Activated naive CD8-positive, alpha-beta T cell (primary cell): ENCODE measurements at regions not wholly inside any gene's neighbourhood (a gene's known extent, or its start where the extent isn't known, plus 50 kb on each side); places are given as distances from the start of the nearest gene placed in this dataset.

ENCODE experiments used
- H3K27ac Mint-ChIP-seq: one replicate; pipeline ENCODE4 v1.8.0; 2021; ENCODE audit warnings: mixed read lengths
- H3K27me3 Mint-ChIP-seq: one replicate; pipeline ENCODE4 v1.8.0; 2021; ENCODE audit warnings: mixed read lengths
- H3K36me3 Mint-ChIP-seq: one replicate; pipeline ENCODE4 v1.8.0; 2021; ENCODE audit warnings: mixed read lengths
- H3K4me1 Mint-ChIP-seq: one replicate; pipeline ENCODE4 v1.8.0; 2021; ENCODE audit warnings: low read depth, mixed read lengths
- H3K4me3 Mint-ChIP-seq: one replicate; pipeline ENCODE4 v1.8.0; 2021; ENCODE audit warnings: mild to moderate bottlenecking, mixed read lengths
- H3K9me3 Mint-ChIP-seq: one replicate; pipeline ENCODE4 v1.8.0; 2021; ENCODE audit warnings: low read depth, mixed read lengths

DNA sequence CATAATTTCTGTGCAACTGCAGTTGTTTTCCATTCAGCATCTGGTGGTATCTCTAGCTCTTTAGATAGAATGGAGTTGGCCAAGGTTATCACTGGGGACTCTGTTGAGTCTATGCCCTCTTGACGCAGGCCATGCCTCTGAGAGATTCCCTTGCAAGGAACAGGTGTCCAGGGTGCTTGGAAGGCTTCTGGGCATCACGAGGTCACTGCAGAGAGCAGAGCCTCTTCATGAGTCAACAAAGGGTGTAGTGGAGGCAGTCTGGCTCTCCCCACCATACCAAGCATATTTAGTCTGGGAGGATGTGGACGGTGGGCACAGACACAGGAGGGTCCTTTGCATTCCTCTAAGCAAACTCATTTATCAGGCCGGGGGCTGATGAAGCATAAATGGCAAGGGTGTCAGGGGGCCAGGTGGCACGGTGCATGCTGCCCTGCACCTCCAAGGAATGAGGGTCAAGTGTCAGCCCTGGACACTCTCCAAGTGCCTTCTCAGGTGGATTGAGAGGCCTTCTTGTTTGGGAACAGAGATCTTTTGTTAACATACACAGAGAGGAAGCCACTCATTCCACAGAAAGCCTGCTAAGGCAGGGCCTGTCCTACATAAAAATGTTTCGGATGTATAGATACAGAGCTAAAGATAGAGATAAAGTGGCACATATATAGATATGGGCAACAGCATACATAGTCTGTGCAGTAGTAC, 328.6 kb downstream of the INHBA start:
- no peaks in the 10 kb centered on the region for H3K36me3 Mint-ChIP-seq
- H3K4me3 Mint-ChIP-seq = no peak overlapping the region
- no peak overlapping the region for H3K27ac Mint-ChIP-seq
- H3K4me1 Mint-ChIP-seq = no peaks in the 10 kb centered on the region
- no peaks in the 10 kb centered on the region for H3K27me3 Mint-ChIP-seq
- H3K9me3 Mint-ChIP-seq = no peaks in the 10 kb centered on the region

DNA sequence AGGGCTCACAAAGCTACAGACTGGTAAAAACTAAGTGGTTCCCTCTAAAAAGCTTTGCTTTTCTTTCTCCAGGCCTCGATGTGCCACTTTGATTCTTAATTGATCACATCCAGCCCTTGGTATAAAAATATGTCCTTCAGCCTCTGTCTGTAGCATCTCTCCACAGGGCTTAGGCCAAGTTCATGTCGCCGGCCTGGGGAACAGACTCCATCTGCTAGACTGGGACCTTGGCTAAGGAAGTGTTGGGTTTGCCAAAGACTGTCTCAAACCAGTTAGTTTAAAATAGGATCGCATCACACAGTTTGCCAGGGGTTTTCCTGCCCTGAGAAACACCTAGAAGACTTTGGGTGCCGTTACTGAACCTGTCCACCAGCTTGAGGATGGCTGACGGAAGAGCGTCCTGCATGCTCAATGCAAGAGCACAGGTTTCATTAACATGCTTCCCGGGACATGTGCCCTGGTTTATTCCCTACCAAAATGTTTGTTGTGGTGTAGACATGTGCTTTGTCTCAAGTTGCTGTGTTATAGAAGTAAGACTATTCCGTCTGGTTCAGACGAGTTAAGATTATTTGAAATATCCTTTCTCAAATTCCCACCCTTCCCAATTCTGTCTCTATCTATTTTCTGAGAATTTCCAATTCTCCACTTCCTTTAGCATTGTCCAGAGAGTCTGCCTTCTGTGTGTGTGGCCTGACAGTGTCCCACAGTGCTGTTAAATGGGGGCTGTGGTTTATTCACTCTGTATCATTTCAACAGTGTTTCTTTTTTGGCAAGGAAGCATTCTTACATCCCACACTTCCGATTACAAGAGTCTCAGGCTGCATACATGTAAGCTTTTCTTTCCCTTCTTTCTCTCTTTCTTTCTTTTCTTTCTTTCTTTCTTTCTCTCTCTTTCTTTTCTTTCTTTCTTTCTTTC, 334.7 kb downstream of the INHBA start:
- no peak overlapping the region for H3K27ac Mint-ChIP-seq
- no peak overlapping the region for H3K4me3 Mint-ChIP-seq
- H3K9me3 Mint-ChIP-seq = no peaks in the 10 kb centered on the region
- H3K36me3 Mint-ChIP-seq = no peaks in the 10 kb centered on the region
- H3K27me3 Mint-ChIP-seq = no peaks in the 10 kb centered on the region
- no peaks in the 10 kb centered on the region for H3K4me1 Mint-ChIP-seq

DNA sequence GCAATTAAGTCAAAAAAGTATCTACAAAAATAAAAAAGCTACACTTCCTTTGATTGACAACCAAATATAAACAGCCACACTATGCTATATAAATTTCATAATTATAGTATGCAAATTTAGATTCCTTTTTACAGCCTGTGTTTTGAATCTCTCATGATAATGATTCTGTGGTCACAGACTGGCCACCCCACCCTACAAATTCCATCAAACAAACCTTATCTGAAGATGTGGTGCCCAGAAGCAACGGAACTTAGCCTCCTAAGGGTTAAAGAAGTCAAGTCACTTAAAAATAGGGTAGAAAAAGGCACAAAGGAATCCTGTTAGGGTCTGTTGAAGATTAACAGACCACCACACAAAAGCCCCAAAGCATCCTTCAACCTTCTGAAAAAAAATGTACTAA, 351.8 kb downstream of the INHBA start:
- Mint-ChIP-seq H3K27ac (no peak overlapping the region), H3K9me3 (peaks cover 9% of the 10 kb centered on the region), H3K27me3 (no peaks in the 10 kb centered on the region), H3K4me3 (no peak overlapping the region), H3K4me1 (no peaks in the 10 kb centered on the region), H3K36me3 (no peaks in the 10 kb centered on the region)

DNA sequence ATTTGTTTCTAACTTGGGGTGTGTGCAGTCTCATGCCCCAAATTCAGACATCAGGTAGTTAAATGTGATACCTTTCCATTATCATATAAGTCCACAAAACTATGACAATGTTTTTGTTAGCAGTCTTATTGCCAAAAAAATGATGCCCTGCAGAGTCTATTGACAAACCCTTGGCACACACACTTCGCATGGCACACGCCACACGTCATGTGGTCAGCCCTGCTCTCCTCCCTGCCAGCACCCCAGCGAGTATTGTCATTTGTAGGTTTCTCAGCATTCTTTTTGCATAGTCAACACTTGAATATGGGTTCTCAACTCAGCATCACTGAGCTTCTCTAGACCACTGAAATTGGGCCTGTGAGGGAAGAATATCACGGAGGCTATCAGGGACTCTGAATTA, 356.0 kb downstream of the INHBA start:
- no peak overlapping the region for H3K27ac Mint-ChIP-seq
- H3K9me3 Mint-ChIP-seq = peaks cover 16% of the 10 kb centered on the region
- H3K36me3 Mint-ChIP-seq = no peaks in the 10 kb centered on the region
- no peak overlapping the region for H3K4me3 Mint-ChIP-seq
- H3K4me1 Mint-ChIP-seq = no peaks in the 10 kb centered on the region
- no peaks in the 10 kb centered on the region for H3K27me3 Mint-ChIP-seq

DNA sequence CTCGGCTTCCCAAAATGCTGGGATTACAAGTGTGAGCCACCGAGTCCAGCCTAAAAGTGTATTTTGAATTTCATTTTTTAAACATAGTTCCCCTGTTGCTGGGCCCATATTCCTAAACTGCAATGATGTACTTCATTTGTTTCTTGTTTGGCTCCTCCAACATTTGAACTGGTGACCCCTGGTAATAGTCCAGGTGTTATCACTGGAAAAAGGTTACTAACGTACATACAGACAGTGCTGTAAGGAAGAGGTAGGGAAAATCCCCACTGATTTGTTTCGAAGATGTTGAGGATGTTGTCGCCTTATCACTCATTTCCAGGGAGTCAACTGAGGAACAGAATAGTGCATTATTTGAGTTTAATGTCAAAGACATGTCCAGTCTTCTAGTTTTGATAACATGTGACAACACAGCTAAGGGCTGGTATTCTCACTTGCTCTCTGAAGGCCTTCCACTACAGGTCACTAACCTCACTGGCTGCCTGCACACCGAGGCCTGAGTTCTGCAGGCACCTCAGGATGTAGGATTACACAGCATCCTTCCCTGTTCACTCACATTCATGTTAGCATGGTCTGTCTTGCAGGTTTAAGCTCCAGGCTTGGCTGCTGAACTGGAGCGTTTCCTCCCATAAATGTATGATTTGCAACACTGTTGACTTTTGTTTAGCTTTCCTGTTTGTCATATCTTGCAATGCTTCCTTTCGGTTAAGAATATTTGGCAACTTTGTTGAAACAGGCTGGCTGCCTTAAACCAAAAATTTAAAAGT, 362.8 kb downstream of the INHBA start:
- H3K9me3 Mint-ChIP-seq = peaks cover 15% of the 10 kb centered on the region
- H3K27me3 Mint-ChIP-seq = no peaks in the 10 kb centered on the region
- H3K4me1 Mint-ChIP-seq = no peaks in the 10 kb centered on the region
- H3K27ac Mint-ChIP-seq = no peak overlapping the region
- no peak overlapping the region for H3K4me3 Mint-ChIP-seq
- H3K36me3 Mint-ChIP-seq = no peaks in the 10 kb centered on the region

DNA sequence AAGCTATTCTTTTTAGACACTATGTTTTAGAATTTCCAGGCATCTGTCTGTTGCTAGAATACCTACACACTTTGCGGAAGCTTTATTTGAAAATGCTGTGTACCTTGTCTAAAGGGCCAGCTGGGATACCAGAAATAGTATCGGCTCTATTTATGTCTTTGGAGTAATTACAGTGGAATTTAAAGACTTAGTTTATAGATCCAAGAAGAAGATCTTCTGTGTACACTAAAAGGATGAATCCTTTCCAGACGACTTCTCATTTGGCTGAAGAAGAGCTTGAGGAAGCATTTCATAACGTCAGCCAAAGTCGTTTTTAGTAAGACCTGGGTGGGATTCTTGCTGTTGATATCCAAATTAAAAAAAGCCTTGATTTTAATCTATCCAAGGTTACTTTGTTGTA, 365.9 kb downstream of the INHBA start:
- H3K27me3 Mint-ChIP-seq = no peaks in the 10 kb centered on the region
- H3K27ac Mint-ChIP-seq = no peak overlapping the region
- H3K9me3 Mint-ChIP-seq = peaks cover 3% of the 10 kb centered on the region
- no peaks in the 10 kb centered on the region for H3K36me3 Mint-ChIP-seq
- H3K4me3 Mint-ChIP-seq = no peak overlapping the region
- H3K4me1 Mint-ChIP-seq = no peaks in the 10 kb centered on the region

DNA sequence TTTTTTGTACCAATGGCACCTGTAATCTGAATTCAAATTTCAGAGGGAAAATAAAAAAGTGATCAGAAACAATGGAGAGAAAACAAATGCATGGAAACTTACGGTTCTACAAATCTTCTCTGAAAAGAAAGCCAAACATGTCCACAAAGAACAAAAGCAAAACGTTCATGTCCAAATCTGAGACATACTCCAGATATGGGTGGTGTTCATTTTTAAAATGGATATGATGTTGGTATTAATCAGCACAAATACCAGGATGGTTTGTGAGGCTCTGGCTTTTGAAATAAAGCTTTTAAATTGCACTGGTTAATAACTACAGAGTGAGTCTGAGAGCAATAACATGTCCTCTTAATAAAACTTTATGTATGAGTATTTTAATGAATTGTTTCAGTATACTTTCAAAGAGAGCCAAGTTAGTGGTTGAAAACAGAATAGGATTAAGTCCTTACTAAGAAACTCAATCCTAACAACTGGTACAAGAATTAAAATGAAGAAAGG, 366.4 kb downstream of the INHBA start:
- Mint-ChIP-seq H3K36me3 (no peaks in the 10 kb centered on the region), H3K27me3 (no peaks in the 10 kb centered on the region), H3K4me1 (no peaks in the 10 kb centered on the region), H3K4me3 (no peak overlapping the region), H3K9me3 (peaks cover under 1% of the 10 kb centered on the region), H3K27ac (no peak overlapping the region)

DNA sequence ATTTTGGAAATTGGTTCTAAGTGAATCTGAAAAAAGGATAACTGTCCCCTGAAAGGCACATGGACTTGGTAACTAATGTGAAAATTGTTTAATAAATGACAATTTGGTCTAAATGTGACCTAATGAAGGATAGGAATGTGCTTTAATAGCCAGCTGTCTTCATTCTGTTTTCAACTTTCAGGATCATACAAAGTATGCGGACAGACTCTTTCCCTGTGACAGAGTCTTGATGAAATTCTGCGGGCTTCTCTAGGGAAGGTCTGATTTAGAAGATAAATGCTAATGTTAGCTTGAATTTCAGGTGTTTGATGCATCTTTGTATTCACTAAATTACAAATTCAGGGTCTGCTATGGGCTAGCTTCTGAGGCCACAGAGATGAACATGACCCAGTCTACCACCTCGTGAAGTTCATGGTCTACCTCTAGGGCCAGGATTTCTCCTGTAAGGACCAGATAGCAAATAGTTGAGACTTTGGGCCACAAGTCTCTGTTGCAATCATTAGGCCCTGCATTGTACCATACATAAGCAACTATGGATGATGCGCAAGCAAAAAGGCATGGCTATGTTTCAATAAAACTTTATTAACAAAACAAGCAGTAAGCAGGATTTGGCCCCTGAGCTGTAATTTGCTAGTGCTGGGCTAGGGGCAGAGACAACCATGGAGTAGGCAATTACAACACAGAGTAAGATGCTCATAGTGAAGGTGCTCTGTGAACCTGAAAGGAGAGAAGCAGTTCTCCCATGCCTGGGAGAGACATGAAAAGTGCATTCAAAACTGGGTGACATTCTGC, 368.6 kb downstream of the INHBA start:
- H3K36me3 Mint-ChIP-seq = no peaks in the 10 kb centered on the region
- no peaks in the 10 kb centered on the region for H3K27me3 Mint-ChIP-seq
- no peak overlapping the region for H3K27ac Mint-ChIP-seq
- H3K9me3 Mint-ChIP-seq = no peaks in the 10 kb centered on the region
- no peaks in the 10 kb centered on the region for H3K4me1 Mint-ChIP-seq
- H3K4me3 Mint-ChIP-seq = no peak overlapping the region

DNA sequence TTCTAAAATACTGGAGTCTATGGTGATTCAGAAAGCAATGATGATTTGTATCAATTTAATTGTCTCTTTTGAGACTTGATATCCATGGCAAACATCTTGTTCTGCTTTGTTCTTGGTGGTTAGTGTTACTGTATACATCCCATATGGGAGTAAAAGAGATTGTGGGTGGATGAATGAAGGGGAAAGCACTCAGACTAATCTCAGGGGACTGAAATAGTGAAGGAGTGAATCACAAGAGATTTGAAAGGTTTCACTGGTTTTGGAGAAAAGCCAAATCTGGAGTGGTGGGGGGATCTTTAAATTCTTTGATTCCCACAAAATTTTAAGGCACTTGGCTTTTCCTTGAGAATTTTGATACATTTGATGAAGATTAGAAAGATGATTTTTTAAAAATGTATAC, 369.4 kb downstream of the INHBA start:
- no peak overlapping the region for H3K4me3 Mint-ChIP-seq
- H3K9me3 Mint-ChIP-seq = no peaks in the 10 kb centered on the region
- H3K27ac Mint-ChIP-seq = no peak overlapping the region
- H3K36me3 Mint-ChIP-seq = no peaks in the 10 kb centered on the region
- H3K4me1 Mint-ChIP-seq = no peaks in the 10 kb centered on the region
- no peaks in the 10 kb centered on the region for H3K27me3 Mint-ChIP-seq

DNA sequence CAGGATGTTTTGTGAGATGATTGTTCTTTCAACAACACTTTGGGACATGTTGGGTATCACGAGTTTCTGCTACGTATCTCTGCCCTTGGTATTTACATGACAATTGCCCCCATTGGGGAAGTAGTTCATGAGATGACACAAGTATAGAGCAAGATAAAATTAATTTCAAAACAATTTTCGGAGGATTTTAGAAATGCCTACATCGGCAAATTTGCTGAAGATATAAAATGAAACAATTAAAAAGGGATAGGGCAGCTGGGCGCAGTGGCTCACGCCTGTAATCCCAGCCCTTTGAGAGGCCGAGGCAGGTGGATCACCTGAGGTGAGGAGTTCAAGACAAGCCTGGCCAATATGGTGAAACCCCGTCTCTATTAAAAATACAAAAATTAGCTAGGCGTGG, 371.7 kb downstream of the INHBA start:
- H3K36me3 Mint-ChIP-seq = no peaks in the 10 kb centered on the region

DNA sequence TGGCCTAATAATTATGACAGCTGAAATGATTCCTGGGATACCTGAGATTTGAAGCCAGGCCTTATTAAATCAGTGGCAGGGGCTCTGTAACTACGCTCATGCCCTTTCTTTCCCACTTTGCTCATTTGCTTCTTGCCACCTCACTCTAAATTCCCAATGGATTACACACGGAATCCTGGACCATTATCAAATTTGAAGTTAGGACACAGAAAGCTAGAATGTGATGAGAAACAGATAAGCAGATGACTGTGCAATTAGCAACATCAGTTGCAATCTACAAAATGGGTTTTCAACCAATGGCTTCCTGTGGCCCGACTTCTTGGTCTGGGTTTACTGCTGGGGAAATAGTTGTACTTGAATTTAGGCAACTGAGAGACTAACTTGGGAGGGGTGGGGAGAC, 374.3 kb downstream of the INHBA start:
- Mint-ChIP-seq H3K4me1 (no peaks in the 10 kb centered on the region), H3K27ac (no peak overlapping the region), H3K9me3 (no peaks in the 10 kb centered on the region), H3K27me3 (no peaks in the 10 kb centered on the region), H3K4me3 (no peak overlapping the region), H3K36me3 (no peaks in the 10 kb centered on the region)

More for the DNA sequence above, 371.7 kb downstream of the INHBA start:
- Mint-ChIP-seq H3K27ac (no peak overlapping the region), H3K4me1 (no peaks in the 10 kb centered on the region), H3K27me3 (no peaks in the 10 kb centered on the region), H3K9me3 (no peaks in the 10 kb centered on the region), H3K4me3 (no peak overlapping the region)

DNA sequence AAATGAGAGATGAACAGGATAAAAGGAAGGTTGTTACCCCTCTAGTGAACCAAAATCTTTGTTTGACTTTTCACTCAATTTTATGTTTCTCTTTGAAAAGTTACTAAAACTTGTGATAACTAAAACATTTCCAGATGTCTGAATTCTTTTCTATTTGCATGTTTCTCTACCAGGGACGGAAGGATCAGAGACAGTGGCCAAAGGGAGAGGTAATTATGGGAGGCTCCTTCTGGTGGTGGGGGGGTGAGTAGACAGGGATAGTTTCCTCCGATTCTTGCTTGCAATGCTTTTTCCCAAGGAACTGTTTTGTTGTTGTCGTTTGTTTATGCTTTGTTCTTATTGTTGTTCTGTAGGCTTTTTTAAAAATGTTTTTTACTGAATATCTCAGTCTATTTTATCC, 374.8 kb downstream of the INHBA start:
- no peak overlapping the region for H3K4me3 Mint-ChIP-seq
- H3K9me3 Mint-ChIP-seq = no peaks in the 10 kb centered on the region
- H3K27me3 Mint-ChIP-seq = no peaks in the 10 kb centered on the region
- H3K27ac Mint-ChIP-seq = no peak overlapping the region
- H3K4me1 Mint-ChIP-seq = no peaks in the 10 kb centered on the region
- no peaks in the 10 kb centered on the region for H3K36me3 Mint-ChIP-seq

DNA sequence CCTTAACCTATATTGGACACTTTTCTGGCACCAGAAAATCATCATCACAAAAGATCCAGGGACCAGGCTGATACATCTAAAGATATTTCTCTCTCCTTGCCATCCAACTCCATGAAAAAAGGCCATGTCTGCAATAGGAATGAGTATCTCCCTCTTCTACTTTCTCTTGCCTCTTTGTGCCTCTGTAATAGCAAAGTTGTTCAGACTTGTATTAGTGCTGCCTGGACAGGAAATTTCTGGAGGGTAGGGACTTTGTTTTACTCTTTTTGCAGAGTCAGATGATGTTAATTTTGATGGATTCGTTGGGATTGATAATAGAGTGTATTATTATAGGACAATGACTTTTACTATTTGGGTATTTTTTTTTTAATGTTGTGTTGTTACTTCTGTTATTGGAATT, 376.3 kb downstream of the INHBA start:
- H3K4me1 Mint-ChIP-seq = no peaks in the 10 kb centered on the region
- no peaks in the 10 kb centered on the region for H3K36me3 Mint-ChIP-seq
- H3K27me3 Mint-ChIP-seq = no peaks in the 10 kb centered on the region
- H3K9me3 Mint-ChIP-seq = no peaks in the 10 kb centered on the region
- no peak overlapping the region for H3K27ac Mint-ChIP-seq
- H3K4me3 Mint-ChIP-seq = no peak overlapping the region

DNA sequence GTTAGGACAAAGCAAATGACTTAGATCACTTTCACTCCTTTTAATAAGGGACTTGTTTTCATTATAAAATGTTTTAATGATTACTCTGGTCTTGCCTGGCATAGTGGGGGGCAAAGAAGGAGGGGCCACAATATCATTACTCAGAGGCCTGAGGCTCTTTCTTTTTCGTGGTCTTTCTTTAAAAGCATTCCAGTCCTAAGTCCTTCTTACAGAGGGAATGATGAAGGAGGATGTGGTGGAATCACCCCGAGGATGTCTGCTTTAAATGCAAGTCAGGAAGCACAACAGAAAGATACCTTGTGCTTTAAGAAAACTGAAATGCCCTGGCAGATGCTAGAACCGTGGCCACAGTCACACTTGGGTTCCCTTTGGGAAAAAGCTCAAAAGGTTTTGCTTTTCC, 379.1 kb downstream of the INHBA start:
- Mint-ChIP-seq H3K4me3 (no peak overlapping the region), H3K27ac (no peak overlapping the region), H3K9me3 (no peaks in the 10 kb centered on the region), H3K36me3 (no peaks in the 10 kb centered on the region), H3K4me1 (no peaks in the 10 kb centered on the region), H3K27me3 (no peaks in the 10 kb centered on the region)
